HepG2 (cell line): ENCODE measurements at regions not wholly inside any gene's neighbourhood (a gene's known extent, or its start where the extent isn't known, plus 50 kb on each side); places are given as distances from the start of the nearest gene placed in this dataset.

Source experiments
- ATAC-seq: fragments of 200-7000 bp; cut with Tn5 transposase; 3 replicates; pipeline ENCODE4 v1.9.1; 2020; ENCODE audit warnings: mild to moderate bottlenecking, moderate library complexity
- BruUV-seq: library from RNA; stranded (reverse); fragments of 400-500 nt; replicated peaks from 2 replicates; lab custom pipeline; 2021; lab: Mats Ljungman, UMichigan
- CTCF ChIA-PET: fragments of 300-600 bp; formaldehyde crosslinking; extraction: SDS; loops from one replicate; lab custom pipeline; 2021; ENCODE audit warnings: low total read pairs, inconsistent platforms, low intra/inter-chr PET ratio; lab: Yijun Ruan, JAX
- POLR2A ChIA-PET: fragments of 350-600 bp; sonication (Branson Sonifier 250); formaldehyde crosslinking; loops from one replicate; lab custom pipeline; 2020; ENCODE audit warnings: antibody characterized with exemption, inconsistent platforms; lab: Yijun Ruan, JAX
- DNase-seq: peaks from one replicate; pipeline ENCODE4 v3.0.0-alpha.2; 2015; ENCODE audit warnings: low spot score
- FAIRE-seq: peaks from 3 replicates; lab custom pipeline; 2011; peaks lifted over from hg19 to GRCh38; lab: Jason Lieb, UNC
- H2AFZ ChIP-seq: one replicate; pipeline ENCODE4 v1.6.1; 2011; ENCODE audit warnings: low read length, inconsistent platforms
- H3K27ac ChIP-seq: fragments of 300-600 bp; 3 replicates; pipeline ENCODE4 v1.8.0; 2011; ENCODE audit warnings: mixed run types, mild to moderate bottlenecking, mixed read lengths, low read length, inconsistent platforms; ENCODE audit not compliant: insufficient read depth; ENCODE audit errors: extremely low read length
- H3K27me3 ChIP-seq, 2 experiments: fragments of 200-600 bp in 1 of 2; 2 replicates in 1 of 2; 3 replicates in 1 of 2; pipeline versions ENCODE4 v1.6.0 to v1.8.0; 2011; ENCODE audit warnings: low read length in 2 of 2, mild to moderate bottlenecking in 2 of 2, moderate library complexity in 2 of 2, inconsistent platforms in 1 of 2; ENCODE audit not compliant: insufficient read depth in 2 of 2, control insufficient read depth in 1 of 2
- H3K36me3 ChIP-seq, 2 experiments: fragments of 200-600 bp in 1 of 2; replicated peaks in 1 of 2; 2 replicates in 1 of 2; 3 replicates in 1 of 2; pipeline versions ENCODE4 v1.5.1 to v1.8.0; 2011; ENCODE audit warnings: low read length in 2 of 2, inconsistent platforms in 1 of 2; ENCODE audit not compliant: insufficient read depth in 2 of 2, control insufficient read depth in 1 of 2
- H3K4me1 ChIP-seq: 2 replicates; pipeline ENCODE4 v1.5.1; 2012; ENCODE audit warnings: low read length, inconsistent platforms; ENCODE audit not compliant: insufficient read depth
- H3K4me2 ChIP-seq: 2 replicates; pipeline ENCODE4 v1.6.0; 2011; ENCODE audit warnings: low read depth, low read length, inconsistent platforms
- H3K4me3 ChIP-seq, 3 experiments: fragments of 200-600 bp in 1 of 3; sonication (generic), shearing (Covaris generic) in 1 of 3; replicated peaks in 1 of 3; 2 replicates each; pipeline ENCODE4 v1.5.1; 2011 to 2016; ENCODE audit warnings: low read length in 3 of 3, inconsistent platforms in 2 of 3, low read depth in 2 of 3, mild to moderate bottlenecking in 2 of 3, control low read depth in 1 of 3, mixed read lengths in 1 of 3; ENCODE audit not compliant: insufficient read depth in 1 of 3
- H3K79me2 ChIP-seq: one replicate; pipeline ENCODE4 v1.6.1; 2011; ENCODE audit warnings: low read length, inconsistent platforms; ENCODE audit not compliant: insufficient read depth
- H3K9ac ChIP-seq: 2 replicates; pipeline ENCODE4 v1.6.0; 2011; ENCODE audit warnings: mild to moderate bottlenecking, low read depth, low read length, inconsistent platforms; ENCODE audit not compliant: insufficient read depth
- H3K9me3 ChIP-seq: 2 replicates; pipeline ENCODE4 v1.5.1; 2012; ENCODE audit warnings: mild to moderate bottlenecking, low read length
- H4K20me1 ChIP-seq: 2 replicates; pipeline ENCODE4 v1.6.0; 2011; ENCODE audit warnings: inconsistent platforms, mild to moderate bottlenecking, low read length, moderate library complexity; ENCODE audit not compliant: insufficient read depth
- ETV5 ChIP-seq: IDR thresholded peaks from 2 replicates; pipeline ENCODE4 v1.6.1; 2018; ENCODE audit warnings: missing biosample characterization, missing genetic modification reagents, inconsistent platforms, borderline replicate concordance
- IKZF1 ChIP-seq: fragments of 450-650 bp; IDR thresholded peaks from 2 replicates; pipeline ENCODE4 v1.7.1; 2016
- PHF8 ChIP-seq: sonication (generic); formaldehyde crosslinking; IDR thresholded peaks from 2 replicates; pipeline ENCODE4 v1.5.0; 2020; ENCODE audit warnings: missing genetic modification reagents
- PRDM15 ChIP-seq: sonication (generic); formaldehyde crosslinking; IDR thresholded peaks from 2 replicates; pipeline ENCODE4 v1.4.0; 2020; ENCODE audit warnings: missing genetic modification reagents
- RAD51 ChIP-seq: fragments of 450-650 bp; IDR thresholded peaks from 2 replicates; pipeline ENCODE4 v1.6.1; 2016; ENCODE audit warnings: borderline replicate concordance
- TFDP2 ChIP-seq: sonication (generic); formaldehyde crosslinking; IDR thresholded peaks from 2 replicates; pipeline ENCODE4 v1.4.0; 2020; ENCODE audit warnings: missing genetic modification reagents
- TRIM22 ChIP-seq: fragments of 450-650 bp; IDR thresholded peaks from 2 replicates; pipeline ENCODE4 v1.6.1; 2017
- ZFP36L2 ChIP-seq: sonication (generic); formaldehyde crosslinking; IDR thresholded peaks from 2 replicates; pipeline ENCODE4 v1.4.0; 2020; ENCODE audit warnings: missing genetic modification reagents
- ZNF747 ChIP-seq: sonication (generic); formaldehyde crosslinking; IDR thresholded peaks from 2 replicates; pipeline ENCODE4 v1.8.1; 2023; ENCODE audit warnings: missing genetic modification reagents, mild to moderate bottlenecking, borderline replicate concordance
- ZNF891 ChIP-seq: sonication (generic); formaldehyde crosslinking; IDR thresholded peaks from 2 replicates; pipeline ENCODE4 v1.5.0; 2020; ENCODE audit warnings: mild to moderate bottlenecking, missing genetic modification reagents
- WGBS: methylation state at CpG from one replicate; pipeline ENCODE4 v1.1.6; 2017; ENCODE audit warnings: low lambda C conversion rate; 5-methylcytosine and 5-hydroxymethylcytosine counted together
- in situ Hi-C: cut with HindIII; loops from 2 replicates; pipeline ENCODE4 v1.10.0; 2017; ENCODE audit warnings: low pct_unique_long_range_greater_than_20kb; ENCODE audit not compliant: extremely low pct_ligation_motif_present
- intact Hi-C: fragments of 100-400 bp; cut with micrococcal nuclease; formaldehyde crosslinking; loops from one replicate; pipeline ENCODE4 v1.10.0; 2022; ENCODE audit not compliant: unreplicated experiment

GRCh38 chr5:96527768-96528661, 95.0 kb upstream of the PCSK1 start:
- H3K27ac ChIP-seq = no peak overlapping the region
- no peaks in the 10 kb centered on the region; the same call in 1 of the 2 replicates for H4K20me1 ChIP-seq
- no peaks in the 10 kb centered on the region for H3K79me2 ChIP-seq
- ChIA-PET CTCF (no interaction called here), POLR2A (no interaction called here)
- DNase-seq = no peak
- H3K4me3 ChIP-seq = no peak overlapping the region
- no peak overlapping the region for H3K4me2 ChIP-seq
- no peaks in the 10 kb centered on the region for H3K36me3 ChIP-seq
- H3K9me3 ChIP-seq = no peaks in the 10 kb centered on the region
- intact Hi-C loops = no loop called here
- BruUV-seq = no TSS peak
- H3K27me3 ChIP-seq = no peaks in the 10 kb centered on the region
- no peaks in the 10 kb centered on the region for H3K4me1 ChIP-seq
- no peak for TF ChIP-seq TFDP2 (CRISPR knock-in tag)
- H3K9ac ChIP-seq = no peak overlapping the region
- 4% methylated on average over 1 of the region's 1 CpG for WGBS
- no peak overlapping the region for H2AFZ ChIP-seq
- in situ Hi-C loops = no loop called here
- no peak for FAIRE-seq
- no peak for ATAC-seq

GRCh38 chr5:96528826-96529474, 95.9 kb upstream of the PCSK1 start:
- H3K4me2 ChIP-seq = no peak overlapping the region
- CTCF ChIA-PET = no interaction called here
- no peak overlapping the region for H2AFZ ChIP-seq
- ATAC-seq = no peak
- no TSS peak for BruUV-seq
- no peaks in the 10 kb centered on the region for H3K4me1 ChIP-seq
- no peak overlapping the region for H3K9ac ChIP-seq
- no peak overlapping the region for H3K4me3 ChIP-seq
- no peaks in the 10 kb centered on the region for H3K27me3 ChIP-seq
- no peak for DNase-seq
- TF ChIP-seq ZNF747 (CRISPR knock-in tag) = no peak
- TF ChIP-seq RAD51 = no peak
- TF ChIP-seq PRDM15 (CRISPR knock-in tag) = no peak
- TF ChIP-seq IKZF1 = no peak
- no peak for TF ChIP-seq TRIM22
- TF ChIP-seq ZFP36L2 = no peak
- no peak for TF ChIP-seq ETV5 (CRISPR knock-in tag)
- no peak for TF ChIP-seq PHF8
- no peak for TF ChIP-seq ZNF891 (CRISPR knock-in tag)
- no peaks in the 10 kb centered on the region for H4K20me1 ChIP-seq
- no peak for FAIRE-seq
- POLR2A ChIA-PET = no interaction called here
- 1% methylated on average over 4 of the region's 4 CpGs for WGBS
- in situ Hi-C loops = no loop called here
- H3K9me3 ChIP-seq = no peaks in the 10 kb centered on the region
- H3K27ac ChIP-seq = no peak overlapping the region
- intact Hi-C loops = no loop called here
- no peaks in the 10 kb centered on the region for H3K79me2 ChIP-seq
- no peaks in the 10 kb centered on the region for H3K36me3 ChIP-seq
